H9 (cell line): ENCODE measurements at regions not wholly inside any gene's neighbourhood (a gene's known extent, or its start where the extent isn't known, plus 50 kb on each side); places are given as distances from the start of the nearest gene placed in this dataset.

Experiments used
- DNase-seq: peaks from one replicate; pipeline ENCODE4 v3.0.0-alpha.2; 2017
- H2AFZ ChIP-seq: one replicate; pipeline ENCODE4 v1.6.1; 2013; ENCODE audit warnings: mild to moderate bottlenecking, low read length, control low read depth, moderate library complexity
- H2AK5ac ChIP-seq: 2 replicates; pipeline ENCODE4 v1.6.1; 2013; ENCODE audit warnings: low read length, control low read depth, mixed read lengths; ENCODE audit not compliant: insufficient read length
- H2BK120ac ChIP-seq: one replicate; pipeline ENCODE4 v1.6.1; 2013; ENCODE audit warnings: low read depth, mild to moderate bottlenecking, low read length, control low read depth, inconsistent platforms; ENCODE audit not compliant: poor library complexity, severe bottlenecking
- H2BK12ac ChIP-seq: 2 replicates; pipeline ENCODE4 v1.6.1; 2013; ENCODE audit warnings: low read length, control low read depth, mixed read lengths, low read depth; ENCODE audit not compliant: insufficient read length
- H2BK15ac ChIP-seq: 2 replicates; pipeline ENCODE4 v1.6.1; 2013; ENCODE audit warnings: low read depth, low read length, control low read depth
- H2BK20ac ChIP-seq: one replicate; pipeline ENCODE4 v1.6.1; 2013; ENCODE audit warnings: low read depth, mild to moderate bottlenecking, low read length, control low read depth, inconsistent platforms; ENCODE audit not compliant: poor library complexity, severe bottlenecking
- H2BK5ac ChIP-seq: 2 replicates; pipeline ENCODE4 v1.6.1; 2013; ENCODE audit warnings: low read length, control low read depth, mixed read lengths; ENCODE audit not compliant: insufficient read length
- H3K14ac ChIP-seq: 2 replicates; pipeline ENCODE4 v1.6.1; 2013; ENCODE audit warnings: low read length, control low read depth; ENCODE audit not compliant: insufficient read depth
- H3K18ac ChIP-seq: 2 replicates; pipeline ENCODE4 v1.6.1; 2013; ENCODE audit warnings: low read depth, mild to moderate bottlenecking, mixed read lengths, low read length, control low read depth; ENCODE audit not compliant: insufficient read length
- H3K23ac ChIP-seq: 2 replicates; pipeline ENCODE4 v1.6.1; 2013; ENCODE audit warnings: low read length, control low read depth, mixed read lengths, low read depth; ENCODE audit not compliant: insufficient read length
- H3K23me2 ChIP-seq: 2 replicates; pipeline ENCODE4 v1.6.1; 2013; ENCODE audit warnings: low read depth, mild to moderate bottlenecking, mixed read lengths, low read length, control low read depth; ENCODE audit not compliant: insufficient read length, poor library complexity, severe bottlenecking
- H3K27ac ChIP-seq: 2 replicates; pipeline ENCODE4 v1.5.1; 2013; ENCODE audit warnings: low read length, control low read depth, mixed read lengths, low read depth; ENCODE audit not compliant: insufficient read length
- H3K27me3 ChIP-seq: 2 replicates; pipeline ENCODE4 v1.6.1; 2013; ENCODE audit warnings: low read length, control low read depth, inconsistent platforms; ENCODE audit not compliant: insufficient read depth
- H3K4ac ChIP-seq: 2 replicates; pipeline ENCODE4 v1.6.1; 2013; ENCODE audit warnings: low read depth, mild to moderate bottlenecking, control low read depth, inconsistent platforms, low read length, moderate library complexity
- H3K4me1 ChIP-seq: 2 replicates; pipeline ENCODE4 v1.6.1; 2013; ENCODE audit warnings: low read length, control low read depth, inconsistent platforms; ENCODE audit not compliant: insufficient read depth
- H3K4me2 ChIP-seq: 2 replicates; pipeline ENCODE4 v1.6.1; 2013; ENCODE audit warnings: low read length, control low read depth, mixed read lengths; ENCODE audit not compliant: insufficient read length, insufficient read depth
- H3K56ac ChIP-seq: 2 replicates; pipeline ENCODE4 v1.6.1; 2013; ENCODE audit warnings: low read depth, mild to moderate bottlenecking, mixed read lengths, low read length, control low read depth; ENCODE audit not compliant: insufficient read length
- H3K79me1 ChIP-seq: 2 replicates; pipeline ENCODE4 v1.6.1; 2013; ENCODE audit warnings: low read depth, mild to moderate bottlenecking, moderate library complexity, low read length, control low read depth, inconsistent platforms; ENCODE audit not compliant: insufficient read depth, poor library complexity, severe bottlenecking
- H3K79me2 ChIP-seq: 2 replicates; pipeline ENCODE4 v1.6.1; 2013; ENCODE audit warnings: low read length, control low read depth, inconsistent platforms; ENCODE audit not compliant: insufficient read depth
- H3K9ac ChIP-seq: 2 replicates; pipeline ENCODE4 v1.6.1; 2013; ENCODE audit warnings: low read length, control low read depth, mixed read lengths; ENCODE audit not compliant: insufficient read length; ENCODE audit errors: extremely low read depth
- H3K9me3 ChIP-seq: one replicate; pipeline ENCODE4 v1.6.1; 2013; ENCODE audit warnings: low read depth, low read length, inconsistent platforms; ENCODE audit not compliant: control insufficient read depth
- H3T11ph ChIP-seq: one replicate; pipeline ENCODE4 v1.6.1; 2013; ENCODE audit warnings: mild to moderate bottlenecking, low read length, control low read depth, inconsistent platforms
- H4K20me1 ChIP-seq: one replicate; pipeline ENCODE4 v1.6.1; 2013; ENCODE audit not compliant: control insufficient read depth, insufficient read length, insufficient read depth
- H4K5ac ChIP-seq: 2 replicates; pipeline ENCODE4 v1.6.1; 2013; ENCODE audit warnings: low read depth, mild to moderate bottlenecking, mixed read lengths, low read length, control low read depth; ENCODE audit not compliant: insufficient read length
- H4K8ac ChIP-seq: replicated peaks from 2 replicates; pipeline ENCODE4 v1.6.1; 2013; ENCODE audit warnings: low read length, control low read depth, mixed read lengths, low read depth; ENCODE audit not compliant: insufficient read length
- H4K91ac ChIP-seq: 2 replicates; pipeline ENCODE4 v1.6.1; 2013; ENCODE audit warnings: low read depth, mild to moderate bottlenecking, moderate library complexity, mixed read lengths, low read length, control low read depth; ENCODE audit not compliant: insufficient read length
- H3K27ac Mint-ChIP-seq, 3 experiments: 2 replicates in 2 of 3; 3 replicates in 1 of 3; pipeline ENCODE4 v1.8.0; 2020 to 2021; ENCODE audit warnings: mixed read lengths in 3 of 3, mild to moderate bottlenecking in 1 of 3, moderate library complexity in 1 of 3
- H3K27me3 Mint-ChIP-seq: 2 replicates; pipeline ENCODE4 v1.8.0; 2021; ENCODE audit warnings: low read depth, mild to moderate bottlenecking, moderate library complexity, mixed read lengths
- H3K36me3 Mint-ChIP-seq, 3 experiments: 2 replicates in 2 of 3; 3 replicates in 1 of 3; pipeline ENCODE4 v1.8.0; 2020 to 2021; ENCODE audit warnings: low read depth in 3 of 3, mixed read lengths in 3 of 3; ENCODE audit not compliant: insufficient read depth in 1 of 3
- H3K4me1 Mint-ChIP-seq, 2 experiments: 2 replicates each; pipeline ENCODE4 v1.8.0; 2020; ENCODE audit warnings: mixed read lengths in 2 of 2
- H3K4me3 Mint-ChIP-seq, 2 experiments: 2 replicates in 1 of 2; 3 replicates in 1 of 2; pipeline ENCODE4 v1.8.0; 2020 to 2021; ENCODE audit warnings: mild to moderate bottlenecking in 2 of 2, mixed read lengths in 2 of 2, moderate library complexity in 1 of 2
- H3K9me3 Mint-ChIP-seq, 2 experiments: 2 replicates in 1 of 2; 3 replicates in 1 of 2; pipeline ENCODE4 v1.8.0; 2020; ENCODE audit warnings: mild to moderate bottlenecking in 2 of 2, mixed read lengths in 2 of 2, moderate library complexity in 1 of 2
- CTCF ChIP-seq: fragments of 200-600 bp; sonication (generic); conservative IDR thresholded peaks from 3 replicates; pipeline ENCODE4 v1.8.0; 2021; ENCODE audit warnings: antibody characterized with exemption, mild to moderate bottlenecking
- WGBS: extraction: QIAGEN DNeasy Blood & Tissue Kit; methylation state at CpG from one replicate; pipeline ENCODE4 v1.1.7; 2013; ENCODE audit warnings: missing lambda C conversion rate, low lambda C conversion rate, mixed read lengths; ENCODE audit not compliant: insufficient read length; ENCODE audit errors: extremely low coverage; 5-methylcytosine and 5-hydroxymethylcytosine counted together

GRCh38 chr14:66081594-66082376 is 404.4 kb upstream of the CCDC196 start:
- Histone ChIP-seq H2BK15ac (no peak overlapping the region), H2BK12ac (no peak overlapping the region), H2AFZ (no peak overlapping the region), H3K9me3 (no peaks in the 10 kb centered on the region), H3T11ph (no peak overlapping the region), H3K27me3 (no peaks in the 10 kb centered on the region; the same call in 1 of the 2 replicates), H3K4ac (no peak overlapping the region), H3K56ac (no peak overlapping the region), H3K79me2 (no peaks in the 10 kb centered on the region), H3K23me2 (no peaks in the 10 kb centered on the region), H4K91ac (no peak overlapping the region), H2AK5ac (no peak overlapping the region), H2BK20ac (no peak overlapping the region), H3K23ac (no peak overlapping the region), H3K14ac (no peak overlapping the region), H3K27ac (no peak overlapping the region), H3K9ac (no peak overlapping the region), H3K4me2 (no peak overlapping the region), H4K8ac (no peak overlapping the region), H2BK5ac (no peak overlapping the region), H2BK120ac (no peak overlapping the region), H3K4me1 (no peaks in the 10 kb centered on the region), H3K79me1 (no peaks in the 10 kb centered on the region), H4K20me1 (no peaks in the 10 kb centered on the region), H3K18ac (no peak overlapping the region), H4K5ac (no peak overlapping the region)
- no peak for DNase-seq
- H3K27ac Mint-ChIP-seq, result no peak overlapping the region
- H3K9me3 Mint-ChIP-seq, result no peaks in the 10 kb centered on the region
- peaks cover 1% of the 10 kb centered on the region; the same call in 1 of the 2 replicates for H3K27me3 Mint-ChIP-seq
- H3K4me1 Mint-ChIP-seq, result no peaks in the 10 kb centered on the region
- TF ChIP-seq CTCF, result no peak
- H3K36me3 Mint-ChIP-seq, result no peaks in the 10 kb centered on the region
- no CpG with 5 or more reads among the region's 6 CpGs for WGBS
- H3K4me3 Mint-ChIP-seq, result no peak overlapping the region
